Activated T-cell treated with anti-CD3 and anti-CD28 coated beads, Interleukin-2, amount 50 U/mL, for 72 hours (primary cell): ENCODE measurements at regions not wholly inside any gene's neighbourhood (a gene's known extent, or its start where the extent isn't known, plus 50 kb on each side); places are given as distances from the start of the nearest gene placed in this dataset.
"Not testable (repeated sequence)": the region's sequence is repeated elsewhere in the genome, so short reads cannot be mapped to it uniquely, and the experiment has no call there.

ENCODE experiments used
- ATAC-seq, 2 donors: fragments of 150-1000 bp; cut with Tn5 transposase; replicated peaks in 1 of 2; 2 replicates each; pipeline ENCODE4 v1.10.0; 2021; ENCODE audit warnings: moderate library complexity in 2 of 2, mild to moderate bottlenecking in 1 of 2
- DNase-seq, 2 donors: peaks; one replicate each; pipeline ENCODE4 v3.0.0; 2021 to 2022; ENCODE audit warnings: mixed read lengths in 1 of 2
- H3K27ac Mint-ChIP-seq: one replicate; pipeline ENCODE4 v1.8.0; 2022; ENCODE audit warnings: mild to moderate bottlenecking, moderate library complexity, mixed read lengths
- H3K27me3 Mint-ChIP-seq: one replicate; pipeline ENCODE4 v1.8.0; 2022; ENCODE audit warnings: low read depth, mixed read lengths
- H3K36me3 Mint-ChIP-seq, 2 donors: one replicate each; pipeline ENCODE4 v1.8.0; 2022; ENCODE audit warnings: mixed read lengths in 2 of 2, mild to moderate bottlenecking in 1 of 2; ENCODE audit not compliant: insufficient read depth in 2 of 2
- H3K4me1 Mint-ChIP-seq: one replicate; pipeline ENCODE4 v1.8.0; 2022; ENCODE audit warnings: low read depth, mixed read lengths
- H3K4me3 Mint-ChIP-seq, 2 donors: one replicate each; pipeline ENCODE4 v1.8.0; 2022; ENCODE audit warnings: mild to moderate bottlenecking in 2 of 2, mixed read lengths in 2 of 2, moderate library complexity in 2 of 2
- H3K9me3 Mint-ChIP-seq, 2 donors: one replicate each; pipeline ENCODE4 v1.8.0; 2022; ENCODE audit warnings: mixed read lengths in 2 of 2

GRCh38 chr13:107644136-107644535 is 571.2 kb downstream of the LIG4 start:
- Mint-ChIP-seq H3K9me3 (peaks cover 3 to 4% of the 10 kb centered on the region in 2 donors), H3K36me3 (peaks cover 0 to 2% of the 10 kb centered on the region in 2 donors), H3K4me3 (no peak overlapping the region), H3K27ac (no peak overlapping the region), H3K4me1 (no peaks in the 10 kb centered on the region), H3K27me3 (no peaks in the 10 kb centered on the region)
- no peak for ATAC-seq
- no peak for DNase-seq

GRCh38 chr13:107643615-107644014 is 571.7 kb downstream of the LIG4 start:
- peaks cover 3 to 5% of the 10 kb centered on the region in 2 donors for H3K9me3 Mint-ChIP-seq
- no peak for ATAC-seq
- no peaks in the 10 kb centered on the region for H3K27me3 Mint-ChIP-seq
- H3K4me3 Mint-ChIP-seq, result no peak overlapping the region
- no peak overlapping the region for H3K27ac Mint-ChIP-seq
- H3K4me1 Mint-ChIP-seq, result no peaks in the 10 kb centered on the region
- H3K36me3 Mint-ChIP-seq, result peaks cover 0 to 2% of the 10 kb centered on the region in 2 donors
- no peak for DNase-seq

GRCh38 chr13:107642831-107643230 is 572.5 kb downstream of the LIG4 start:
- no peak overlapping the region for H3K4me3 Mint-ChIP-seq
- no peaks in the 10 kb centered on the region for H3K4me1 Mint-ChIP-seq
- ATAC-seq (no peak), DNase-seq (no peak)
- no peaks in the 10 kb centered on the region for H3K27me3 Mint-ChIP-seq
- no peak overlapping the region for H3K27ac Mint-ChIP-seq
- H3K9me3 Mint-ChIP-seq, result peaks cover 3 to 8% of the 10 kb centered on the region in 2 donors
- H3K36me3 Mint-ChIP-seq, result peaks cover 0 to 2% of the 10 kb centered on the region in 2 donors

DNA sequence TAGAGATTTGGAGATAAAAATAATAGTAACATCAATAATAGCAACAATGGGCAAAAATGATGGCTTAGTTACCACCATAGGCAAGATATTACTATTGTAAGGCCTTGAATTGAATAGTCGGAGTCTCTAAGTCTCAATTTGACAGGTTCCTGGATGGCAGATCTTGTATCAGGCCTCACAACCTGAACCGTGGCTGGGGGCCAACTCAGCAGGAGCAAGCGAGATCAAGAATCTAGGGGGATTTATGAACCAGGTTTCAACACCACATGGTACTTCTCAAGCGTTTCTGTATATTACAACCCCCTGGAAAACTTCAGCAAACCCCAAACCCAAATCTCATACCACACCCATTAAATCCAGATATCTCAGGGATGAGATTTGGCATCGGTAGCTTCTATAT is 573.8 kb downstream of the LIG4 start:
- Mint-ChIP-seq H3K27me3 (no peaks in the 10 kb centered on the region), H3K4me3 (no peak overlapping the region), H3K36me3 (peaks cover 0 to 2% of the 10 kb centered on the region in 2 donors), H3K4me1 (no peaks in the 10 kb centered on the region), H3K9me3 (peaks cover 6 to 8% of the 10 kb centered on the region in 2 donors), H3K27ac (no peak overlapping the region)
- no peak for DNase-seq
- no peak for ATAC-seq

DNA sequence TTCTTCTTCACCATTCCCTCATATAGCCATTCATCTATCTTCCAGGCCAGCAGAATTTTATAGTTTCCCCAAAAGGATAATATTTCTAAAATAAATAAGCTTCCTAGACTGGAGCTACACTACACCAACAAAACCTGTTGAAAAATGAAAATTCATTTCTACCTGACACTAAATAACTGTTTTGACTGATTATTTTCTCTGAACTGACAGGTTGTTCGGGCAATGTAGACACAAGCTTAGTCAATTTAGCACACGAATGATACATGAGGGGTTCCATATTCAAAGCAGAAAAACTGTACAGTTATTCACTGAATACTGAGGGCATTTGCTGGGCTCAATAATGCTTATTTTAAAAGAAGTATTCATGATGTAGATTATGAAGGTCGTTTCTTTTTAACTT is 589.7 kb downstream of the LIG4 start:
- Mint-ChIP-seq H3K27ac (no peak overlapping the region), H3K27me3 (no peaks in the 10 kb centered on the region), H3K9me3 (peaks cover 0 to 5% of the 10 kb centered on the region in 2 donors), H3K4me1 (no peaks in the 10 kb centered on the region), H3K36me3 (no peaks in the 10 kb centered on the region), H3K4me3 (no peak overlapping the region)
- no peak for DNase-seq
- no peak for ATAC-seq

DNA sequence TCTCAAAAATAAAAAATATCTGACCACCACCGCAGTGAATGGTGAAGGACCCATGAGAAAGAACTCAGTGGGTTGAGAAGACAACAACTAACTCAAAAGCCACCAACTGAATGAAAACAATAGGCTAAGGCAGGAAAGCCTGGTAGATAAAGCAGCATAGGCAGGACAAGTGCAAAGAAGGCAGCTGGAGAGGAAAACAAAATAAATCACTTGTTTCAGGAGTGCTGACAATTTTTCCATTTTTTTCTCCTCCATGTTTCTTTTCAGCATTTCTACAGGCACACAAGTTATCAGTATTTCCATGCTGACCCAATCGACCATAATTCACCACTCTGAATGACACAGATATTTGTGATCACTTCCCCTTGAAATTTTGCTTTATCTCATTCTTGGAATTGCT is 597.8 kb downstream of the LIG4 start:
- peaks cover 6 to 8% of the 10 kb centered on the region in 2 donors for H3K9me3 Mint-ChIP-seq
- no peaks in the 10 kb centered on the region for H3K36me3 Mint-ChIP-seq
- ATAC-seq (no peak), DNase-seq (no peak)
- H3K27ac Mint-ChIP-seq, result no peak overlapping the region
- no peak overlapping the region for H3K4me3 Mint-ChIP-seq
- H3K4me1 Mint-ChIP-seq, result no peaks in the 10 kb centered on the region
- H3K27me3 Mint-ChIP-seq, result peaks cover 5% of the 10 kb centered on the region

GRCh38 chr13:107612376-107612775 is 603.0 kb downstream of the LIG4 start:
- Mint-ChIP-seq H3K27me3 (no peaks in the 10 kb centered on the region), H3K9me3 (peaks cover 8 to 22% of the 10 kb centered on the region in 2 donors), H3K4me3 (no peak overlapping the region), H3K27ac (no peak overlapping the region), H3K4me1 (no peaks in the 10 kb centered on the region), H3K36me3 (peaks cover 0 to 2% of the 10 kb centered on the region in 2 donors)
- DNase-seq (no peak), ATAC-seq (no peak)

DNA sequence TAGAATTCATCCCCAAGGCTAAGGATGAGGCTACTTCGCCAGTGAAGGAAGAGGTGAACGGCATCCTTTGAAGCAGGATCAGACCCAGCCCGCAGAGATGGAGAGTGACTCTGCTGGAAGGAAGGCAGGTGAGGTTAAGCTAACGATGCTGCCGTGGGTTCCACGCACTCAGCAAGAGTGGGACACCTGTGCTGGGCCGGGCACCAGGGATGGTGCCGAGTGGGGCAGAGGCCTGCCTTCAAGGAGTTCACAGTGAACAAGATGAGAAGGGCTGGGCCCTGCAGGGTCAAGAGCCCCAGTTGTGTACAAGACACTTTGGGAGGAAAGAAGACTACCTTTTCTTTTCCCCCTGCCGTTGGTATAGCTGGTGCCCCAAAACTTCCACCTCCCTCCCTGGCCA is 606.6 kb downstream of the LIG4 start:
- no peak for DNase-seq
- no peak for ATAC-seq
- Mint-ChIP-seq H3K4me3 (no peak overlapping the region), H3K4me1 (no peaks in the 10 kb centered on the region), H3K27ac (no peak overlapping the region), H3K9me3 (peaks cover 5 to 15% of the 10 kb centered on the region in 2 donors), H3K27me3 (no peaks in the 10 kb centered on the region), H3K36me3 (peaks cover 0 to 2% of the 10 kb centered on the region in 2 donors)

DNA sequence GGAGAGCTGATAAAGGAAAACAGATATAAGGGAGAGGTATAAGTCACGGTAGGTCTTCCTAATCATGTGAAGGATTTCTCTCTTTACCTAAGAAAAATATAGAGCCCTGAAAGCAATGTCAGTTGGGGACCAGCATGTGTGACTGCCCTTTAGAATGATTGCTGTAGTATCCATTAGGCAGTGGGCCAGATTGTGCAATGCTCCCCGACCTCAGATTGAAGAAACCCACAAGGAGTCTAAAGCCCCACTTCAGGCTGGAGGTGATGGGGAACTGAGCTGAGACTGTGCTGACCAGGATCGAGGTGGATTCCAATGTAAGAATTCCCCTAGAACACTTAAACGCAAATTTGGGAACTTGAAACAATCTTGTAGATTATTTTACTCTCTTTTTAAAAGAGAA is 614.4 kb downstream of the LIG4 start:
- no peaks in the 10 kb centered on the region for H3K9me3 Mint-ChIP-seq
- no peak for ATAC-seq

GRCh38 chr13:107596306-107596705 is 619.0 kb downstream of the LIG4 start:
- not testable (repeated sequence) for H3K27me3 Mint-ChIP-seq, DNase-seq, H3K27ac Mint-ChIP-seq, H3K9me3 Mint-ChIP-seq, ATAC-seq, H3K4me3 Mint-ChIP-seq, H3K4me1 Mint-ChIP-seq, H3K36me3 Mint-ChIP-seq

More for the DNA sequence above, 614.4 kb downstream of the LIG4 start:
- DNase-seq, result no peak
- no peaks in the 10 kb centered on the region for H3K4me1 Mint-ChIP-seq
- H3K36me3 Mint-ChIP-seq, result no peaks in the 10 kb centered on the region
- no peaks in the 10 kb centered on the region for H3K27me3 Mint-ChIP-seq
- no peak overlapping the region for H3K4me3 Mint-ChIP-seq
- H3K27ac Mint-ChIP-seq, result no peak overlapping the region

- Mint-ChIP-seq H3K36me3 (no peaks in the 10 kb centered on the region), H3K4me3 (no peak overlapping the region), H3K9me3 (peaks cover 2% of the 10 kb centered on the region in 2 donors), H3K27me3 (no peaks in the 10 kb centered on the region), H3K4me1 (no peaks in the 10 kb centered on the region), H3K27ac (no peak overlapping the region)
- ATAC-seq (no peak), DNase-seq (no peak)
Measured at GRCh38 chr13:107590556-107590955, 624.8 kb downstream of the LIG4 start.

- no peaks in the 10 kb centered on the region for H3K4me1 Mint-ChIP-seq
- no peaks in the 10 kb centered on the region for H3K36me3 Mint-ChIP-seq
- ATAC-seq, result no peak
- no peak overlapping the region for H3K4me3 Mint-ChIP-seq
- no peaks in the 10 kb centered on the region for H3K27me3 Mint-ChIP-seq
- no peak overlapping the region for H3K27ac Mint-ChIP-seq
- no peak for DNase-seq
- H3K9me3 Mint-ChIP-seq, result peaks cover 2% of the 10 kb centered on the region in 2 donors
Measured at GRCh38 chr13:107587681-107588080, 627.7 kb downstream of the LIG4 start.

GRCh38 chr13:107586216-107586615 is 629.1 kb downstream of the LIG4 start:
- Mint-ChIP-seq H3K36me3 (no peaks in the 10 kb centered on the region), H3K4me3 (no peak overlapping the region), H3K27me3 (no peaks in the 10 kb centered on the region), H3K9me3 (peaks cover 2% of the 10 kb centered on the region in 2 donors), H3K4me1 (no peaks in the 10 kb centered on the region), H3K27ac (no peak overlapping the region)
- DNase-seq (no peak), ATAC-seq (no peak)

- Mint-ChIP-seq H3K27me3 (no peaks in the 10 kb centered on the region), H3K36me3 (no peaks in the 10 kb centered on the region), H3K9me3 (peaks cover 2 to 3% of the 10 kb centered on the region in 2 donors), H3K4me3 (no peak overlapping the region), H3K27ac (no peak overlapping the region), H3K4me1 (no peaks in the 10 kb centered on the region)
- ATAC-seq, result no peak
- no peak for DNase-seq
Measured at GRCh38 chr13:107585469-107586180, 629.7 kb downstream of the LIG4 start.
